ENCODE measurements at regions not wholly inside any gene's neighbourhood (a gene's known extent, or its start where the extent isn't known, plus 50 kb on each side); places are given as distances from the start of the nearest gene placed in this dataset.

- no peaks in the 10 kb centered on the region for H3K27me3 ChIP-seq (ENCODE audit: insufficient read depth, low read depth, low read length)
- no peak for TF ChIP-seq MXI1 (conservative IDR thresholded peaks at IDR 0.05; ENCODE audit: poor library complexity, severe bottlenecking)
- TF ChIP-seq RAD21 (conservative IDR thresholded peaks at IDR 0.05), result no peak
- no peak for TF ChIP-seq SMC3 (conservative IDR thresholded peaks at IDR 0.05; ENCODE audit: poor library complexity)
- TF ChIP-seq EP300 (conservative IDR thresholded peaks at IDR 0.05; ENCODE audit: poor library complexity, severe bottlenecking), result no peak
- TF ChIP-seq POLR2AphosphoS5 (IDR thresholded peaks at IDR 0.05), result no peak
- TF ChIP-seq EZH2 (IDR thresholded peaks at IDR 0.05; ENCODE audit: borderline replicate concordance, insufficient read depth, low read length, poor library complexity, severe bottlenecking), result no peak
- TF ChIP-seq, protein P1, sequence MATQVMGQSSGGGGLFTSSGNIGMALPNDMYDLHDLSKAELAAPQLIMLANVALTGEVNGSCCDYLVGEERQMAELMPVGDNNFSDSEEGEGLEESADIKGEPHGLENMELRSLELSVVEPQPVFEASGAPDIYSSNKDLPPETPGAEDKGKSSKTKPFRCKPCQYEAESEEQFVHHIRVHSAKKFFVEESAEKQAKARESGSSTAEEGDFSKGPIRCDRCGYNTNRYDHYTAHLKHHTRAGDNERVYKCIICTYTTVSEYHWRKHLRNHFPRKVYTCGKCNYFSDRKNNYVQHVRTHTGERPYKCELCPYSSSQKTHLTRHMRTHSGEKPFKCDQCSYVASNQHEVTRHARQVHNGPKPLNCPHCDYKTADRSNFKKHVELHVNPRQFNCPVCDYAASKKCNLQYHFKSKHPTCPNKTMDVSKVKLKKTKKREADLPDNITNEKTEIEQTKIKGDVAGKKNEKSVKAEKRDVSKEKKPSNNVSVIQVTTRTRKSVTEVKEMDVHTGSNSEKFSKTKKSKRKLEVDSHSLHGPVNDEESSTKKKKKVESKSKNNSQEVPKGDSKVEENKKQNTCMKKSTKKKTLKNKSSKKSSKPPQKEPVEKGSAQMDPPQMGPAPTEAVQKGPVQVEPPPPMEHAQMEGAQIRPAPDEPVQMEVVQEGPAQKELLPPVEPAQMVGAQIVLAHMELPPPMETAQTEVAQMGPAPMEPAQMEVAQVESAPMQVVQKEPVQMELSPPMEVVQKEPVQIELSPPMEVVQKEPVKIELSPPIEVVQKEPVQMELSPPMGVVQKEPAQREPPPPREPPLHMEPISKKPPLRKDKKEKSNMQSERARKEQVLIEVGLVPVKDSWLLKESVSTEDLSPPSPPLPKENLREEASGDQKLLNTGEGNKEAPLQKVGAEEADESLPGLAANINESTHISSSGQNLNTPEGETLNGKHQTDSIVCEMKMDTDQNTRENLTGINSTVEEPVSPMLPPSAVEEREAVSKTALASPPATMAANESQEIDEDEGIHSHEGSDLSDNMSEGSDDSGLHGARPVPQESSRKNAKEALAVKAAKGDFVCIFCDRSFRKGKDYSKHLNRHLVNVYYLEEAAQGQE (IDR thresholded peaks at IDR 0.05; ENCODE audit: borderline replicate concordance), result no peak
- no peak for TF ChIP-seq CTCF (IDR thresholded peaks at IDR 0.05; ENCODE audit: poor library complexity, severe bottlenecking)
- no peak for TF ChIP-seq TAF1 (IDR thresholded peaks at IDR 0.05; ENCODE audit: low read depth)
- H3K9me3 ChIP-seq (ENCODE audit: low read length), result no peaks in the 10 kb centered on the region
Observed at GRCh38 chr2:72011791-72012190, 135.9 kb downstream of the CYP26B1 start.

DNA sequence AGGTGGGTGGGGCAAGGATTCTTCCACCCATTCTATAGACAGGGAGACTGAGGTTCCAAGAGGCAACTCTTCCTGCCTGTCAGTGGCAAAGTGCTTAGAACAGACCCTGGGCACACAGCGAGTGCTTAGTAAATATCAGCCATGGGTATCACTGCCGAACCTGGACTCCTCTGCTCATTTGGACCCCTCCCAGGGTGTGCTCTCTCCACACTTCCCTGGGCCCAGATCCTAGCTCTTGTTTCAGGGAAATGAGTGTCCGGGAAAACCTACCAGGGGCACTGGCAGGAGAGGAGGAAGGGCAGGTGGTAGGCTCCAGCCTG, 136.3 kb downstream of the CYP26B1 start:
- no peaks in the 10 kb centered on the region for H3K27me3 ChIP-seq (ENCODE audit: insufficient read depth, low read depth, low read length)
- H3K9me2 ChIP-seq (ENCODE audit: insufficient read depth, low read length), result no peaks in the 10 kb centered on the region
- H3K4me2 ChIP-seq (ENCODE audit: low read length), result no peak overlapping the region
- H3K9ac ChIP-seq (ENCODE audit: low read length), result no peak overlapping the region
- H2AFZ ChIP-seq (ENCODE audit: low read depth, low read length), result no peak overlapping the region
- H3K9me3 ChIP-seq (ENCODE audit: low read length), result no peaks in the 10 kb centered on the region
- H3K27ac ChIP-seq (ENCODE audit: low read length), result no peak overlapping the region
- H4K20me1 ChIP-seq (ENCODE audit: insufficient read depth), result no peaks in the 10 kb centered on the region
- H3F3A ChIP-seq (ENCODE audit: insufficient read depth, low read length, poor library complexity, severe bottlenecking), result no peaks in the 10 kb centered on the region
- no peaks in the 10 kb centered on the region for H3K79me2 ChIP-seq (replicated peaks; ENCODE audit: insufficient read depth, low read length)
- no peak overlapping the region for H3K4me3 ChIP-seq (ENCODE audit: low read length)
- no peaks in the 10 kb centered on the region for H3K36me3 ChIP-seq (ENCODE audit: insufficient read depth, low read length)
- TF ChIP-seq EP300 (conservative IDR thresholded peaks at IDR 0.05; ENCODE audit: poor library complexity, severe bottlenecking) (no peak), CTCF (IDR thresholded peaks at IDR 0.05; ENCODE audit: poor library complexity, severe bottlenecking) (no peak)

More at GRCh38 chr2:72011791-72012190, 135.9 kb downstream of the CYP26B1 start:
- H4K20me1 ChIP-seq (ENCODE audit: insufficient read depth), result no peaks in the 10 kb centered on the region
- no peak overlapping the region for H3K4me2 ChIP-seq (ENCODE audit: low read length)
- no peaks in the 10 kb centered on the region for H3K79me2 ChIP-seq (replicated peaks; ENCODE audit: insufficient read depth, low read length)
- no peaks in the 10 kb centered on the region for H3K36me3 ChIP-seq (ENCODE audit: insufficient read depth, low read length)
- H3F3A ChIP-seq (ENCODE audit: insufficient read depth, low read length, poor library complexity, severe bottlenecking), result no peaks in the 10 kb centered on the region
- no peak overlapping the region for H2AFZ ChIP-seq (ENCODE audit: low read depth, low read length)
- no peak overlapping the region for H3K9ac ChIP-seq (ENCODE audit: low read length)
- H3K9me2 ChIP-seq (ENCODE audit: insufficient read depth, low read length), result no peaks in the 10 kb centered on the region
- no peak overlapping the region for H3K27ac ChIP-seq (ENCODE audit: low read length)
- H3K4me3 ChIP-seq (ENCODE audit: low read length), result no peak overlapping the region

Measured in neural cell (in vitro differentiated cells).